GM21526 (cell line): ENCODE measurements at regions not wholly inside any gene's neighbourhood (a gene's known extent, or its start where the extent isn't known, plus 50 kb on each side); places are given as distances from the start of the nearest gene placed in this dataset.

ENCODE experiments used
- ATAC-seq: cut with Tn5 transposase; IDR thresholded peaks from one replicate; pipeline ENCODE4 v1.9.1; 2021; ENCODE audit warnings: moderate library complexity; ENCODE audit not compliant: unreplicated experiment, low FRiP score

GRCh38 chr1:218751208-218751948, 406.2 kb downstream of the TGFB2 start:
- no peak for ATAC-seq

- no peak for ATAC-seq
Measured at GRCh38 chr1:218752126-218752525, 407.0 kb downstream of the TGFB2 start.

GRCh38 chr1:218754477-218754876, 409.3 kb downstream of the TGFB2 start:
- ATAC-seq: no peak

GRCh38 chr1:218755128-218755527, 410.0 kb downstream of the TGFB2 start:
- ATAC-seq: no peak

- ATAC-seq: no peak
Measured at GRCh38 chr1:218759795-218760194, 413.9 kb upstream of the LYPLAL1 start.

- no peak for ATAC-seq
Measured at GRCh38 chr1:218760601-218761570, 412.8 kb upstream of the LYPLAL1 start.

- no peak for ATAC-seq
Measured at GRCh38 chr1:218763538-218763937, 410.1 kb upstream of the LYPLAL1 start.

- ATAC-seq: no peak
Measured at GRCh38 chr1:218765753-218766152, 407.9 kb upstream of the LYPLAL1 start.

GRCh38 chr1:218771931-218772330, 401.7 kb upstream of the LYPLAL1 start:
- ATAC-seq: no peak

GRCh38 chr1:218772575-218772974, 401.1 kb upstream of the LYPLAL1 start:
- no peak for ATAC-seq

- no peak for ATAC-seq
Measured at GRCh38 chr1:218775501-218776021, 398.1 kb upstream of the LYPLAL1 start.

- ATAC-seq: no peak
Measured at GRCh38 chr1:218778257-218779126, 395.2 kb upstream of the LYPLAL1 start.

GRCh38 chr1:218779341-218780100, 394.2 kb upstream of the LYPLAL1 start:
- ATAC-seq: no peak

GRCh38 chr1:218783131-218783530, 390.5 kb upstream of the LYPLAL1 start:
- no peak for ATAC-seq

- no peak for ATAC-seq
Measured at GRCh38 chr1:218783916-218784315, 389.8 kb upstream of the LYPLAL1 start.

- ATAC-seq: no peak
Measured at GRCh38 chr1:218785928-218786327, 387.8 kb upstream of the LYPLAL1 start.

GRCh38 chr1:218787826-218788225, 385.9 kb upstream of the LYPLAL1 start:
- ATAC-seq: no peak

- ATAC-seq: no peak
Measured at GRCh38 chr1:218796773-218797172, 376.9 kb upstream of the LYPLAL1 start.

- ATAC-seq: no peak
Measured at GRCh38 chr1:218802799-218803198, 370.9 kb upstream of the LYPLAL1 start.
